ENCODE measurements at regions not wholly inside any gene's neighbourhood (a gene's known extent, or its start where the extent isn't known, plus 50 kb on each side); places are given as distances from the start of the nearest gene placed in this dataset.

DNA sequence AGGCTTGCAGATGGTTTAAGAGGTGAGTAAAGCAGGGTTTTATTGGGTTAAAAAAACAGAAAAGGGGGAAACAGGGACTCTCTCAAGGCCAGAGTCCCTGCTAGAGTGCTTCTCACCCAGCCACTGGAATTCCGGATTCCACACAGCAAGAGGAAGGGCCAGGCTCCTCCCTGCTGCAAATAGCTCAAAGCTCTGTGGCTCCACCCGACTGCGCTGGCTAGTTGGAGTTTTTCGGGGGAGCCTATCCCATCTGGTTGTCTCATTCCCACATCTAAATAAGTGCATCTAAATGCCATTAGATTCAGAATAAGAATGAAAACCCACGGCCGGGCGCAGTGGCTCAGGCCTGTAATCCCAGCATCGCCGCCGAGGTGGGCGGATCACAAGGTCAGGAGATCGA is 791.5 kb downstream of the SLC16A7 start:
- H3K4me3 Mint-ChIP-seq = no peak overlapping the region
- H3K27me3 Mint-ChIP-seq = no peaks in the 10 kb centered on the region
- ATAC-seq (no peak), DNase-seq (no peak)
- H3K27ac Mint-ChIP-seq = no peak overlapping the region
- POLR2A ChIA-PET = interaction anchor here (0.6 kb wide), 1 partner anchor 71 kb away, joined by 3 read pairs; no protein-coding TSS in a partner anchor
- intact Hi-C loops (cut with micrococcal nuclease) = no loop called here
- TF ChIP-seq, protein P1, sequence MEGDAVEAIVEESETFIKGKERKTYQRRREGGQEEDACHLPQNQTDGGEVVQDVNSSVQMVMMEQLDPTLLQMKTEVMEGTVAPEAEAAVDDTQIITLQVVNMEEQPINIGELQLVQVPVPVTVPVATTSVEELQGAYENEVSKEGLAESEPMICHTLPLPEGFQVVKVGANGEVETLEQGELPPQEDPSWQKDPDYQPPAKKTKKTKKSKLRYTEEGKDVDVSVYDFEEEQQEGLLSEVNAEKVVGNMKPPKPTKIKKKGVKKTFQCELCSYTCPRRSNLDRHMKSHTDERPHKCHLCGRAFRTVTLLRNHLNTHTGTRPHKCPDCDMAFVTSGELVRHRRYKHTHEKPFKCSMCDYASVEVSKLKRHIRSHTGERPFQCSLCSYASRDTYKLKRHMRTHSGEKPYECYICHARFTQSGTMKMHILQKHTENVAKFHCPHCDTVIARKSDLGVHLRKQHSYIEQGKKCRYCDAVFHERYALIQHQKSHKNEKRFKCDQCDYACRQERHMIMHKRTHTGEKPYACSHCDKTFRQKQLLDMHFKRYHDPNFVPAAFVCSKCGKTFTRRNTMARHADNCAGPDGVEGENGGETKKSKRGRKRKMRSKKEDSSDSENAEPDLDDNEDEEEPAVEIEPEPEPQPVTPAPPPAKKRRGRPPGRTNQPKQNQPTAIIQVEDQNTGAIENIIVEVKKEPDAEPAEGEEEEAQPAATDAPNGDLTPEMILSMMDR (IDR thresholded peaks at IDR 0.05) = no peak
- no peaks in the 10 kb centered on the region for H3K4me1 Mint-ChIP-seq (ENCODE audit: low read depth)
- CTCF ChIA-PET = no interaction called here
- H3K36me3 Mint-ChIP-seq (ENCODE audit: low read depth) = no peaks in the 10 kb centered on the region
- H3K9me3 Mint-ChIP-seq = peaks cover 10% of the 10 kb centered on the region

DNA sequence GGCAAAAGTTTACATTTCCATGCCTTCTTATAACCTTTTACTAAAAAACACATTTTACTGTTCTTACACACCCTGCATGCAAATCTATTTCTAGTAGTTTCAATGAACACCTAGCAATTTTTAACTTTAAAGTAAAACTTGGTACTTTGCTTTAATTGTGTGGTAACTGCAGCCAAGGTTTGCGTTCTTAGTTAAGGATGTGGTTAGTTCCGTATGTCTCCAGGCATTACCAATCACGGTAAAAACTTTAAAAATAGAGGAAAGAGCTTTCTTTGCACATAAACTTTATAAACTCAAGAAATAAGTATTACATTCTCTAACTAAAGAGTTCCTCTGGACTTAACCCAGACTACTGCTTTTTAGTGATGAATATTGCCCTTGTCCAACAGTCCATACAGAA is 795.2 kb downstream of the SLC16A7 start:
- H3K4me1 Mint-ChIP-seq (ENCODE audit: low read depth) = no peaks in the 10 kb centered on the region
- intact Hi-C loops (cut with micrococcal nuclease) = no loop called here
- H3K27me3 Mint-ChIP-seq = no peaks in the 10 kb centered on the region
- ChIA-PET POLR2A (no interaction called here), CTCF (no interaction called here)
- DNase-seq (no peak), ATAC-seq (no peak)
- H3K27ac Mint-ChIP-seq = no peak overlapping the region
- H3K36me3 Mint-ChIP-seq (ENCODE audit: low read depth) = no peaks in the 10 kb centered on the region
- H3K9me3 Mint-ChIP-seq = no peaks in the 10 kb centered on the region
- TF ChIP-seq, protein P1 (IDR thresholded peaks at IDR 0.05) = no peak
- H3K4me3 Mint-ChIP-seq = no peak overlapping the region

DNA sequence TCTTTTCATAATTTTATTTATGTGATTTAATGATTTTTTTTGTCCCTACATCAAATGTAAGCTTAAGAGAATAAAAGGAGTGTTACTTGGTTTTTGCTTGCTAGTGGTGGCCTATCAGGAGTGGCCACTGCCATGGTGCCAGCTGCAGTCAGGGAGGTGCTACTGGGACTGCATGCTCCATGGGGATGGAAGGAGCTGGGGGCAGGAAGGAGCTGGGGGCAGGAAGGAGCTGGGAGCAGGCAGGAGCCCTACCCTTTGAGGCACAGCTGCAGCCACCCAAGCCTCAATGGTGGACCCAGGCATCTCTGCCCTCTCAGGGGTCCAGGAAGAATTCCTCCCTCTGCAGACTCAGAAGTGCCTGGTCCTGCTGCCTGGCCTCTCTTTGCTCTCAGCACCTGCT is 796.0 kb downstream of the SLC16A7 start:
- DNase-seq = no peak
- POLR2A ChIA-PET = no interaction called here
- Mint-ChIP-seq H3K9me3 (no peaks in the 10 kb centered on the region), H3K4me1 (ENCODE audit: low read depth) (no peaks in the 10 kb centered on the region), H3K27ac (no peak overlapping the region), H3K36me3 (ENCODE audit: low read depth) (no peaks in the 10 kb centered on the region), H3K27me3 (no peaks in the 10 kb centered on the region), H3K4me3 (no peak overlapping the region)
- CTCF ChIA-PET = no interaction called here
- no peak for ATAC-seq
- intact Hi-C loops (cut with micrococcal nuclease) = no loop called here
- TF ChIP-seq, protein P1 (IDR thresholded peaks at IDR 0.05) = no peak

DNA sequence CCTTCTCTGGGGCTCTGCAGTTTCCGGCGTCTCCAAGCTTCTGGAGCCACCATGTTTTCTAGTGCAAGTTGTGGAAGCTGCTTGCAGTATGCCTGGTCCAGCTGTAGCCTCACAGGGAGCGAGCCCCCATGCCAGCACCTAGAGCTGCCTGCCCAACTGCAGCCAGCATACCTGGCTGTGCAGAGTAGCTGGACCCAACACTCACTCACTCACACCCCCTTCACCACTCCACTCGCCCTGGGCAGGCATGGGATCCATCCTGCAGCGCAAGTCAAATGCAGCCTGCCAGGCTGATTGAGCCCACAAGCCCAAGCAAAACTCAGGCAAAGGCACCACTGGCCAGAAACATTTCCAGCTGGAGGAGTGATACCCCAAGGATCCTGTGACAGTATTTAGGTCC is 797.3 kb downstream of the SLC16A7 start:
- H3K9me3 Mint-ChIP-seq = no peaks in the 10 kb centered on the region
- no peak overlapping the region for H3K27ac Mint-ChIP-seq
- ATAC-seq = no peak
- H3K27me3 Mint-ChIP-seq = no peaks in the 10 kb centered on the region
- H3K4me3 Mint-ChIP-seq = no peak overlapping the region
- TF ChIP-seq, protein P1 (IDR thresholded peaks at IDR 0.05) = no peak
- POLR2A ChIA-PET = no interaction called here
- CTCF ChIA-PET = interaction anchor here (0.8 kb wide), 1 partner anchor 19 kb away, joined by 3 read pairs; no protein-coding TSS in a partner anchor
- no peaks in the 10 kb centered on the region for H3K4me1 Mint-ChIP-seq (ENCODE audit: low read depth)
- no peak for DNase-seq
- intact Hi-C loops (cut with micrococcal nuclease) = no loop called here
- H3K36me3 Mint-ChIP-seq (ENCODE audit: low read depth) = no peaks in the 10 kb centered on the region

DNA sequence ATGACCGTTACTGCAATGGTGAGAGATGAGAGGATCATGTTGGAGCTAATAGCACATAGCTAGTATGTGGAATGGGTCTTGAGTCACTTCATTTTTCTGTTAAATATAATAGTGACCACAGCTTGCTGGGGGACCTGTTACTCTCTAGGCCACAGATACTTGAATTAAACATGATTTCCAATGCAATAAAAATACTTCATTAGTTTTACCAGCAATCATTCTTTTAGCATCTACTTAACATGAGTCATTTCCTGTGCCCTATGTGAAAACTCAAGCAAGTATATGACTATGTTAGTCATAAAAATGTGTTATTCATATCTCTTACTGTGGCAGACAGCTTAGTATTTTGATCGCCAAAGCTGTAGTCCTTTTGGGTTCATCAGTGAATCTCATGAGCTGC is 798.8 kb downstream of the SLC16A7 start:
- Mint-ChIP-seq H3K27ac (no peak overlapping the region), H3K9me3 (no peaks in the 10 kb centered on the region), H3K4me1 (ENCODE audit: low read depth) (no peaks in the 10 kb centered on the region), H3K36me3 (ENCODE audit: low read depth) (no peaks in the 10 kb centered on the region), H3K27me3 (no peaks in the 10 kb centered on the region), H3K4me3 (no peak overlapping the region)
- ChIA-PET CTCF (no interaction called here), POLR2A (no interaction called here)
- intact Hi-C loops (cut with micrococcal nuclease) = no loop called here
- TF ChIP-seq, protein P1 (IDR thresholded peaks at IDR 0.05) = no peak
- DNase-seq (no peak), ATAC-seq (no peak)
